ENCODE measurements at regions not wholly inside any gene's neighbourhood (a gene's known extent, or its start where the extent isn't known, plus 50 kb on each side); places are given as distances from the start of the nearest gene placed in this dataset.

DNA sequence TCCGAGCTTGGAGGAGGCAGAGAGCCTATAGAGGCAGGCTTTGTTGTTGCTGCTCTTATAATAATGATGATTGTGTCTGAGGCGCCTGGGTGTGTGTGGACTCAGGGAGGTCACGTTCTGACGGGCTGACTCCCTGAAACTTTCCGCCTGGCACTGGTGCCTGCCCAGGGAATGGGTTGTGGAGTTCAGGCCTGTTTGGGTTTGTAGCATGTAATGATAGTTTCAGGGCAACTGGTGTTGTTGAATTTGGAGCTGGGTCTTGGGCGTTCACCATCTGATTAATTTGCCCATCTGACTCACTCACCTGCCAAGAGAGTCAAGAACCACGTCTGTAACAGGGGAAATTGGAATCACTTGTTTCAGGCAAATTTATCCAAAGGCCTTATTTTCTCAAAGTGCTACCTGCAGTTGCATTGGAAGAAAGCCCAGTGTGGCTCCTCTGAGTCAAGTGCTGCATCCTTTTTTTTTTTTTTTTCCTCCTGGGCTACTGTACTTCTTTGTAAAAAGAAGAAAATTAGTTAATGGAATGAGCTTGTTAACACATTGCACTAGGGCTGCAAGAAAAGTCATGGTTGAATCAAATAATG is 386.5 kb downstream of the GADD45G start:
- Histone ChIP-seq H3K9me3 (no peaks in the 10 kb centered on the region), H3K27ac (no peak overlapping the region), H3K4me1 (peaks cover 36% of the 10 kb centered on the region), H3K4me3 (no peak overlapping the region), H3K36me3 (no peaks in the 10 kb centered on the region), H3K27me3 (ENCODE audit: low read depth) (no peaks in the 10 kb centered on the region)
- no peak for ATAC-seq
- no peak for TF ChIP-seq CTCF (IDR thresholded peaks at IDR 0.05)
- DNase-seq = no peak
- intact Hi-C loops (cut with DNase I) = no loop called here

DNA sequence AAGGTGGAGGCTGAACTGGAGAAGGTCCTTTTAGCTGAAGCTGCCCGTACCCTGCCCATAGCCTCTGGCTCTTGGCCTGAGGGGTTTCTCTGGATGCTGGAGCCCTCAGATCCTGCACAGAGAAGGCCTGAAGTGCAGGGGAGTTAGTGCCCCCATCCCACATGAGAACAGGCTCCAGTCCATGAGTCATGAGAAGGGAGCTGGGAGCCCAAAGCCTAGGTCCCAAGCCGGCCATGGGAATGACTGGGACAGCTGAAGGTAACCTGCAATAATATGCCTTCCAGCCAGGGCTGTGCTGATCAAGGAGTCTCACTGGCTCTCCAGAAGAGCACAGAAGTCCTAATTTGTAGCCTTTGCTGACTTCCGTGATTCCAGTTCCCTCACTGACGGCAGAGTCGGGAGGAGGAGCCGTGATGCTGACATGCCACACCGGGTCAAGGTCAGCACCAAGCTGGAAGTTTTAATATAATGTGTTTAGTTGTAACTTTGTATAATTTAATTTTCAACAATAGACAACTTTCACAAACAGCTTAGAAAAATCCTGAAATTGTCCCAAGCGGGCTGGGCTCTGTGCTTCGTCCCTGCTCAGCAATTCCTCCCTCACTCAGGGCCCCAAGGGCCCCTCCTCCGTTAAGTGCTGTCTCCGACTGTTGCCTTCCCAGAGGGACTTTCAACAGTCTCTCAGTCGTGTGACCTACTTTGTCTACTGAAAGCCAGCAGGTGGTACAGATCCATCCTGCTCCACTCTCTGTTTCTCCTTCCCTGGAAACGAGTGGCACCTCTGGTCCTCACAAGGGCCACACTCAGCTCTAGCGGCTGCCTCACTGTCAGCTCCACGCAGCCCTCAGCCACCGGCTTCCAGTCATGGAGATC is 387.8 kb downstream of the GADD45G start:
- no peak overlapping the region for H3K4me3 ChIP-seq
- H3K27me3 ChIP-seq (ENCODE audit: low read depth) = no peaks in the 10 kb centered on the region
- ATAC-seq = no peak
- H3K27ac ChIP-seq = no peak overlapping the region
- H3K36me3 ChIP-seq = no peaks in the 10 kb centered on the region
- intact Hi-C loops (cut with DNase I) = no loop called here
- peaks cover 36% of the 10 kb centered on the region for H3K4me1 ChIP-seq
- TF ChIP-seq CTCF (IDR thresholded peaks at IDR 0.05) = no peak
- no peaks in the 10 kb centered on the region for H3K9me3 ChIP-seq
- DNase-seq = no peak

GRCh38 chr9:89993678-89994630 is 389.1 kb downstream of the GADD45G start:
- no peak for TF ChIP-seq CTCF (IDR thresholded peaks at IDR 0.05)
- H3K4me1 ChIP-seq = peaks cover 38% of the 10 kb centered on the region
- H3K9me3 ChIP-seq = no peaks in the 10 kb centered on the region
- H3K36me3 ChIP-seq = no peaks in the 10 kb centered on the region
- DNase-seq (peak; percentile 83), ATAC-seq (peak; percentile 80 to 83)
- peak overlapping the region; percentile 75 for H3K27ac ChIP-seq
- no peak overlapping the region for H3K4me3 ChIP-seq
- no peaks in the 10 kb centered on the region for H3K27me3 ChIP-seq (ENCODE audit: low read depth)
- intact Hi-C loops (cut with DNase I) = no loop called here

- ATAC-seq = no peak
- intact Hi-C loops (cut with DNase I) = no loop called here
- DNase-seq = no peak
- peaks cover 48% of the 10 kb centered on the region for H3K4me1 ChIP-seq
- peak overlapping the region; percentile 56 for H3K27ac ChIP-seq
- no peak for TF ChIP-seq CTCF (IDR thresholded peaks at IDR 0.05)
- no peak overlapping the region for H3K4me3 ChIP-seq
- no peaks in the 10 kb centered on the region for H3K27me3 ChIP-seq (ENCODE audit: low read depth)
- no peaks in the 10 kb centered on the region for H3K36me3 ChIP-seq
- H3K9me3 ChIP-seq = no peaks in the 10 kb centered on the region
Measured at GRCh38 chr9:89994988-89995613, 390.3 kb downstream of the GADD45G start.

GRCh38 chr9:89996116-89996515 is 391.3 kb downstream of the GADD45G start:
- Histone ChIP-seq H3K9me3 (no peaks in the 10 kb centered on the region), H3K27me3 (ENCODE audit: low read depth) (no peaks in the 10 kb centered on the region), H3K4me1 (peaks cover 58% of the 10 kb centered on the region), H3K27ac (no peak overlapping the region), H3K4me3 (no peak overlapping the region), H3K36me3 (no peaks in the 10 kb centered on the region)
- DNase-seq (no peak), ATAC-seq (no peak)
- no peak for TF ChIP-seq CTCF (IDR thresholded peaks at IDR 0.05)
- intact Hi-C loops (cut with DNase I) = no loop called here

All from lower lobe of right lung (tissue), 2 donors.